Stimulated activated effector memory CD8-positive, alpha-beta T cell treated with anti-CD3 and anti-CD28 coated beads, Interleukin-12 subunit alpha, Interleukin-12 subunit beta, amount 100 ng/mL, for 72 hours (primary cell): ENCODE measurements at regions not wholly inside any gene's neighbourhood (a gene's known extent, or its start where the extent isn't known, plus 50 kb on each side); places are given as distances from the start of the nearest gene placed in this dataset.

Source experiments
- ATAC-seq: fragments of 150-1000 bp; cut with Tn5 transposase; 2 replicates; pipeline ENCODE4 v1.10.0; 2021
- DNase-seq, 2 donors: peaks; one replicate each; pipeline ENCODE4 v3.0.0; 2021 to 2022; ENCODE audit warnings: low spot score in 2 of 2
- H3K27ac Mint-ChIP-seq: one replicate; pipeline ENCODE4 v1.8.0; 2022; ENCODE audit warnings: mild to moderate bottlenecking, mixed read lengths
- H3K36me3 Mint-ChIP-seq: one replicate; pipeline ENCODE4 v1.8.0; 2022; ENCODE audit warnings: mild to moderate bottlenecking, mixed read lengths
- H3K4me1 Mint-ChIP-seq: one replicate; pipeline ENCODE4 v1.8.0; 2022; ENCODE audit warnings: mixed read lengths
- H3K4me3 Mint-ChIP-seq: one replicate; pipeline ENCODE4 v1.8.0; 2022; ENCODE audit warnings: mild to moderate bottlenecking, mixed read lengths
- H3K9me3 Mint-ChIP-seq: one replicate; pipeline ENCODE4 v1.8.0; 2022; ENCODE audit warnings: mixed read lengths

- H3K4me3 Mint-ChIP-seq = no peak overlapping the region
- no peak for ATAC-seq
- H3K36me3 Mint-ChIP-seq = no peaks in the 10 kb centered on the region
- no peaks in the 10 kb centered on the region for H3K9me3 Mint-ChIP-seq
- H3K4me1 Mint-ChIP-seq = peaks cover 8% of the 10 kb centered on the region
- no peak overlapping the region for H3K27ac Mint-ChIP-seq
- DNase-seq = no peak
Observed at GRCh38 chr12:66733321-66733720, 54.4 kb upstream of the GRIP1 start.

GRCh38 chr12:66733839-66734238 lies 55.0 kb upstream of the GRIP1 start:
- DNase-seq (no peak), ATAC-seq (no peak)
- no peak overlapping the region for H3K27ac Mint-ChIP-seq
- no peak overlapping the region for H3K4me3 Mint-ChIP-seq
- H3K36me3 Mint-ChIP-seq = no peaks in the 10 kb centered on the region
- no peaks in the 10 kb centered on the region for H3K9me3 Mint-ChIP-seq
- peaks cover 8% of the 10 kb centered on the region for H3K4me1 Mint-ChIP-seq

DNA sequence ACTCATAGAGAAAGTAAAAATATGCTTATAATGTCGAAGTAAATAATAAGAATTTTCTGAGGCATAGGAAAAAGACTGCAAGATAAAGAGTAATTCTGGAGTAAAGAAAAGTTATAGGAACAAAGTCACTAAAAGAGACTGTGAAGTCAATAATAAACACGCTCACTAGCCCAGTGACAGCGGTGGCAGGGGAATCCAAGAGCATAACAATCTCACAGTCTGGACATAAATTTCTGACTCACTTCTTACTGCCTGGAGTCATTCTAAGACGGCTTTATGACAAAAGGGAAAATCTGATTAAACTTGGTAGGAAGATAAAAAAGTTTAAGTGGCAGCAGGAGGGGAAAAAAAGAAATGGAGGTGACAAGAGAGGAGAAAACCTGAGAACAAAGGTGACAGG lies 56.4 kb upstream of the GRIP1 start:
- H3K4me1 Mint-ChIP-seq = peaks cover 8% of the 10 kb centered on the region
- no peaks in the 10 kb centered on the region for H3K36me3 Mint-ChIP-seq
- H3K9me3 Mint-ChIP-seq = no peaks in the 10 kb centered on the region
- ATAC-seq = peak; percentile 74
- DNase-seq = no peak
- no peak overlapping the region for H3K27ac Mint-ChIP-seq
- no peak overlapping the region for H3K4me3 Mint-ChIP-seq

DNA sequence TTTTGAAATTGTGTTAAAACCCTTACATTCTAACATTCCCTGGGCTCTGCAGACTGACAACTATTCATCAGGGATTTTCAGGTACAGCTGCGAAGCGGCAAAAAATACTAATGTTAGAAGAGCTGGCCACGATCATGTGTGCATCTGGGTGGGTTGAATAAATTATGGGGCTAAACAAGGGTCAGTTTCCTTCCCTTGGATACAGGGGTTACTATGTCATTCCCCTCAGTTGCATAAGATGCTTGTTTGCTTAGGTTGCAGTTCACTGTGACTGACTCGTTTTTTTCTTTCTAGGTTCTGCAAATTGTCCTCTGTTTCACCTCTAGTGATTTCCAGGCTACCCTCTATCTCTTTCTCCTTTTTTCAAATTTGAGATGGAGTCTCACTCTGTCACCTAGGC lies 58.1 kb upstream of the GRIP1 start:
- no peak overlapping the region for H3K27ac Mint-ChIP-seq
- H3K36me3 Mint-ChIP-seq = no peaks in the 10 kb centered on the region
- H3K4me1 Mint-ChIP-seq = peaks cover 8% of the 10 kb centered on the region
- no peak overlapping the region for H3K4me3 Mint-ChIP-seq
- ATAC-seq (no peak), DNase-seq (no peak)
- no peaks in the 10 kb centered on the region for H3K9me3 Mint-ChIP-seq

GRCh38 chr12:66739266-66739665 lies 60.4 kb upstream of the GRIP1 start:
- H3K4me3 Mint-ChIP-seq = no peak overlapping the region

DNA sequence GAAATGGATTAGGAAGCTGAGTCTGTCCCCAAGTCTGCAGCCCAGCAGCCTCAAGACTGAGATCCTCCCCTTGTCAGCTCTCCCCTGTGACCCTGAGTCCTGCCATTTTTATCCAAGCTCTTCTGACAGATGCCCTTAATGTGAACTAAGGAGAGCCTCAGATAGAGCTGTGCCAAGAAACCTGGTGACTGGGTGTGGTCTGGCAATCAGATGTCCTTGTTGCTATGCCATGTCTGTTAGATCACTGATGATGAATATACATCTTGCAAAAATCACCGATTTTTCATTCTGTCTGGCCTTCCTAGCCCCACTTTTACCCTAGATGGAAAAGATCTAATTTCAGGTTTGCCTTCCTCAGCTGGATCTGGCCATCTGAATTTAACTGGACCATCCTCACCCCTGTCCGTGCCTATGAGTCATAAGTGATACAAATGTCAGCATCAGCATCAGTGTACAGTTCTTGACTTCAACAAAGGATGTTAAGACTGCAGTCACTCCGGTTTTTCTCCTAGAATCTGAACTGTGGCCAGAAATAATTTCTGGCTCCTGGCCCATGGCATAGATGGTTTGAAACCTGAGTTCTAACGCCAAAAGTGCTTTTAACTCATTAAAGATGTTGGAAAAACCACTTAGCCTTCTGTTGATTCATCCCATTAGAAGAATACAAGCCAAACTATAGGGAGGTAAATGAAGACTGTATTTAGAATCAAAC lies 61.2 kb upstream of the GRIP1 start:
- no peaks in the 10 kb centered on the region for H3K9me3 Mint-ChIP-seq
- H3K4me3 Mint-ChIP-seq = no peak overlapping the region
- ATAC-seq (no peak), DNase-seq (no peak)
- peaks cover 16% of the 10 kb centered on the region for H3K4me1 Mint-ChIP-seq
- H3K27ac Mint-ChIP-seq = no peak overlapping the region
- no peaks in the 10 kb centered on the region for H3K36me3 Mint-ChIP-seq

More at GRCh38 chr12:66739266-66739665, 60.4 kb upstream of the GRIP1 start:
- DNase-seq (no peak), ATAC-seq (no peak)
- H3K27ac Mint-ChIP-seq = no peak overlapping the region
- H3K9me3 Mint-ChIP-seq = no peaks in the 10 kb centered on the region
- H3K4me1 Mint-ChIP-seq = peaks cover 18% of the 10 kb centered on the region
- H3K36me3 Mint-ChIP-seq = no peaks in the 10 kb centered on the region

GRCh38 chr12:66740732-66741131 lies 61.9 kb upstream of the GRIP1 start:
- H3K4me1 Mint-ChIP-seq = peaks cover 10% of the 10 kb centered on the region
- no peaks in the 10 kb centered on the region for H3K9me3 Mint-ChIP-seq
- no peak for DNase-seq
- no peaks in the 10 kb centered on the region for H3K36me3 Mint-ChIP-seq
- H3K4me3 Mint-ChIP-seq = no peak overlapping the region
- no peak for ATAC-seq
- H3K27ac Mint-ChIP-seq = no peak overlapping the region

DNA sequence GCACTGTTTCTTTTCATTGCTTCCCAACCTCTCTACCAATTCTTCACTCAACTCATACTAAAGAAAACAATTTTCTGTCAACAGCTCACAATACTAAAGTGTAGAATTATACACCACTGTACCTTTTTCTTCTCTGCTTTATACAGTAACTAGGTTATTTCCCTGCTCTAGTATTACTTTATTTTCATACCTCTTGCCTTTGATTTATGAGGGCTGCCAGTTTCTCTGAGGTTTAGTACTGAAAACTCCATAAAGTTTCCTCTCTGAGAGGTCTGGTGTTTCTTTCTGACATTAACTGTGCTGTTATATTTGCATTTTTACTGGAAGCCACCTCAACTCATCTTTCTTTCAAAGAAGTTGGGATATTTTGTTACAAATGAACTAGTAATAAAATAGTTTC lies 63.0 kb upstream of the GRIP1 start:
- DNase-seq (no peak), ATAC-seq (no peak)
- no peak overlapping the region for H3K27ac Mint-ChIP-seq
- H3K4me1 Mint-ChIP-seq = peaks cover 10% of the 10 kb centered on the region
- H3K9me3 Mint-ChIP-seq = no peaks in the 10 kb centered on the region
- no peaks in the 10 kb centered on the region for H3K36me3 Mint-ChIP-seq
- no peak overlapping the region for H3K4me3 Mint-ChIP-seq

- H3K4me3 Mint-ChIP-seq = no peak overlapping the region
- no peak for DNase-seq
- H3K9me3 Mint-ChIP-seq = no peaks in the 10 kb centered on the region
- peaks cover 10% of the 10 kb centered on the region for H3K4me1 Mint-ChIP-seq
- H3K36me3 Mint-ChIP-seq = no peaks in the 10 kb centered on the region
- H3K27ac Mint-ChIP-seq = no peak overlapping the region
- ATAC-seq = no peak
Observed at GRCh38 chr12:66742508-66743367, 63.9 kb upstream of the GRIP1 start.

- Mint-ChIP-seq H3K4me1 (peaks cover 10% of the 10 kb centered on the region), H3K27ac (no peak overlapping the region), H3K9me3 (no peaks in the 10 kb centered on the region), H3K4me3 (no peak overlapping the region), H3K36me3 (no peaks in the 10 kb centered on the region)
- DNase-seq (no peak), ATAC-seq (no peak)
Observed at GRCh38 chr12:66744461-66744860, 65.6 kb upstream of the GRIP1 start.

GRCh38 chr12:66744956-66745383 lies 66.1 kb upstream of the GRIP1 start:
- no peaks in the 10 kb centered on the region for H3K9me3 Mint-ChIP-seq
- DNase-seq (no peak), ATAC-seq (no peak)
- H3K36me3 Mint-ChIP-seq = no peaks in the 10 kb centered on the region
- no peak overlapping the region for H3K4me3 Mint-ChIP-seq
- peaks cover 10% of the 10 kb centered on the region for H3K4me1 Mint-ChIP-seq
- H3K27ac Mint-ChIP-seq = no peak overlapping the region

GRCh38 chr12:66746489-66747201 lies 67.8 kb upstream of the GRIP1 start:
- DNase-seq = no peak
- Mint-ChIP-seq H3K27ac (no peak overlapping the region), H3K4me3 (no peak overlapping the region), H3K4me1 (peaks cover 10% of the 10 kb centered on the region), H3K9me3 (no peaks in the 10 kb centered on the region), H3K36me3 (no peaks in the 10 kb centered on the region)
- no peak for ATAC-seq

GRCh38 chr12:66751432-66752113 lies 72.7 kb upstream of the GRIP1 start:
- DNase-seq (no peak), ATAC-seq (no peak)
- no peaks in the 10 kb centered on the region for H3K36me3 Mint-ChIP-seq
- H3K9me3 Mint-ChIP-seq = no peaks in the 10 kb centered on the region
- H3K4me1 Mint-ChIP-seq = peaks cover 8% of the 10 kb centered on the region
- H3K27ac Mint-ChIP-seq = no peak overlapping the region
- no peak overlapping the region for H3K4me3 Mint-ChIP-seq

DNA sequence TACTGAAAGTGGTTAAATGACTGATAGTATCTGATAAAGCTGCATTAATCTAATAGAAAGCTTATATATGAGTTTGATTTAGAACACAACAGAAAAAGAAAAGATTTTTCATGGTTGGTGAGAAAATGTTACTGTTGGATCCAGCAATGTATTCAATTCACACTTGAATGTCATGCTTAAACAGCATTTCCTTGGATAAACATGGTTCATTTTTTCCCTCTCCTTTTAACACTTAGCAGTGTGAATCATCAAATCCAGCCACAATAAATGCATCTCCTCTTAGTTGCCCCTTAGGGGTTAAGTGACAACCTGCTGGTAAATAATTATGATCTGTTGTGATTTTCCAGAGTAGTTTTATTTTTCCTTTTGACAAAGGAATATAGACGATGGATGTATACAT lies 74.9 kb upstream of the GRIP1 start:
- DNase-seq = no peak
- no peak overlapping the region for H3K27ac Mint-ChIP-seq
- H3K4me1 Mint-ChIP-seq = peaks cover 8% of the 10 kb centered on the region
- H3K9me3 Mint-ChIP-seq = no peaks in the 10 kb centered on the region
- H3K4me3 Mint-ChIP-seq = no peak overlapping the region
- no peaks in the 10 kb centered on the region for H3K36me3 Mint-ChIP-seq
- ATAC-seq = no peak

GRCh38 chr12:66755727-66756395 lies 77.0 kb upstream of the GRIP1 start:
- H3K4me3 Mint-ChIP-seq = no peak overlapping the region
- DNase-seq (no peak), ATAC-seq (no peak)
- peaks cover 8% of the 10 kb centered on the region for H3K4me1 Mint-ChIP-seq
- H3K9me3 Mint-ChIP-seq = no peaks in the 10 kb centered on the region
- no peak overlapping the region for H3K27ac Mint-ChIP-seq
- no peaks in the 10 kb centered on the region for H3K36me3 Mint-ChIP-seq
